PC-3 (cell line): ENCODE measurements at regions not wholly inside any gene's neighbourhood (a gene's known extent, or its start where the extent isn't known, plus 50 kb on each side); places are given as distances from the start of the nearest gene placed in this dataset.

Experiments
- CTCF ChIP-seq: fragments of 300-600 bp; sonication (generic); conservative IDR thresholded peaks from 2 replicates; pipeline ENCODE4 v1.5.1; 2017; ENCODE audit warnings: antibody characterized with exemption, low read depth, mild to moderate bottlenecking, low read length
- EZH2phosphoT487 ChIP-seq: fragments of 300-600 bp; sonication (generic); IDR thresholded peaks from 2 replicates; pipeline ENCODE4 v1.6.1; 2018; ENCODE audit warnings: mild to moderate bottlenecking, antibody characterized with exemption, low read length, borderline replicate concordance

- TF ChIP-seq EZH2phosphoT487 = no peak
- TF ChIP-seq CTCF = no peak
These were observed 247.1 kb upstream of the CDIN1 start for GRCh38 chr15:36332301-36332700.
